ENCODE measurements at regions not wholly inside any gene's neighbourhood (a gene's known extent, or its start where the extent isn't known, plus 50 kb on each side); places are given as distances from the start of the nearest gene placed in this dataset.

- Histone ChIP-seq H3K4me3 (replicated peaks; ENCODE audit: insufficient read depth, low read length) (no peak overlapping the region), H3K27ac (replicated peaks) (no peak overlapping the region), H3K27me3 (ENCODE audit: insufficient read depth, poor library complexity, severe bottlenecking) (no peaks in the 10 kb centered on the region)
- no peak for TF ChIP-seq REST (IDR thresholded peaks at IDR 0.05; ENCODE audit: insufficient replicate concordance, low read depth)
- TF ChIP-seq SPI1 (IDR thresholded peaks at IDR 0.05; ENCODE audit: borderline replicate concordance, low read depth): no peak
- TF ChIP-seq CTCF (IDR thresholded peaks at IDR 0.05; ENCODE audit: insufficient read depth, low read length): no peak
- DNase-seq (ENCODE audit: low read depth in 1 of 2, low spot score in 1 of 2): no peak
Observed at GRCh38 chr6:132929141-132929540, 114.8 kb downstream of the RPS12 start.

- no peak for DNase-seq (ENCODE audit: low read depth in 1 of 2, low spot score in 1 of 2)
- no peak overlapping the region for H3K4me3 ChIP-seq (replicated peaks; ENCODE audit: insufficient read depth, low read length)
- H3K27ac ChIP-seq (replicated peaks): no peak overlapping the region
- TF ChIP-seq GABPA (IDR thresholded peaks at IDR 0.05; ENCODE audit: low read depth): no peak
- TF ChIP-seq CTCF (IDR thresholded peaks at IDR 0.05; ENCODE audit: insufficient read depth, low read length): no peak
- no peak for TF ChIP-seq REST (IDR thresholded peaks at IDR 0.05; ENCODE audit: insufficient replicate concordance, low read depth)
- TF ChIP-seq SPI1 (IDR thresholded peaks at IDR 0.05; ENCODE audit: borderline replicate concordance, low read depth): no peak
- no peak for TF ChIP-seq POLR2AphosphoS5 (IDR thresholded peaks at IDR 0.05; ENCODE audit: low read depth)
- no peaks in the 10 kb centered on the region for H3K27me3 ChIP-seq (ENCODE audit: insufficient read depth, poor library complexity, severe bottlenecking)
Observed at GRCh38 chr6:132931313-132931712, 116.9 kb downstream of the RPS12 start.

DNA sequence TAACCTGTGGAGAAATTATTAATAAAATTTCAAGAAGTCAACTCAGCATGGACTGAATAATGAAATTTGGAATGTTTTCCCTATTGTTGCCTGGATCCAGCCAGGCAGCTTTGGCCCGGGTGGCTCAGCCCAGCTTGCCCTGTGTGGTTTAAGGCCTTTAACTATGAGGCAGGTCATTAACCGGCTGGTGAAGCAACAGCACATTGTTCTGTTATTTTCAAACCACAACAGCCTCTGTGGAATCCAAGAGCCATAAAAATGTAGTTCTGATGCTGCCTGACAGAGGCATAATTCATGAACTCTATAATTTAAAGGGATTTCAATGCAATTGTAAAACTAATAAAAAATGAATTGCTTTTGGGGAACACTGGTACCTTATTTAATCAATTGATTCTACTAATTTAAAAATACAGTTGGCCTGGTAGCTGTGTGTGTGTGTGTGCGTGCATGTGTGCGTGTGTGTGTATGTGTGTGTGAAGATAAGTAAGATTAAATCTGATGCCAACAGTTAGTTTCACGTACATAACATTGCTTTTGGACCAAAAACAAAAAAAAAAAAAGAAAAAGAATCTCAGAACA lies 117.7 kb downstream of the RPS12 start:
- Histone ChIP-seq H3K27ac (replicated peaks) (no peak overlapping the region), H3K27me3 (ENCODE audit: insufficient read depth, poor library complexity, severe bottlenecking) (no peaks in the 10 kb centered on the region)
- no peak for TF ChIP-seq CTCF (IDR thresholded peaks at IDR 0.05; ENCODE audit: insufficient read depth, low read length)
- TF ChIP-seq POLR2AphosphoS5 (IDR thresholded peaks at IDR 0.05; ENCODE audit: low read depth): no peak
- no peak for TF ChIP-seq GABPA (IDR thresholded peaks at IDR 0.05; ENCODE audit: low read depth)
- no peak for TF ChIP-seq SPI1 (IDR thresholded peaks at IDR 0.05; ENCODE audit: borderline replicate concordance, low read depth)

GRCh38 chr6:132932588-132932987 lies 118.2 kb downstream of the RPS12 start:
- no peak for DNase-seq (ENCODE audit: low read depth in 1 of 2, low spot score in 1 of 2)
- H3K27ac ChIP-seq (replicated peaks): no peak overlapping the region
- H3K27me3 ChIP-seq (ENCODE audit: insufficient read depth, poor library complexity, severe bottlenecking): no peaks in the 10 kb centered on the region
- no peak for TF ChIP-seq GABPA (IDR thresholded peaks at IDR 0.05; ENCODE audit: low read depth)
- TF ChIP-seq POLR2AphosphoS5 (IDR thresholded peaks at IDR 0.05; ENCODE audit: low read depth): no peak
- TF ChIP-seq SPI1 (IDR thresholded peaks at IDR 0.05; ENCODE audit: borderline replicate concordance, low read depth): no peak
- TF ChIP-seq CTCF (IDR thresholded peaks at IDR 0.05; ENCODE audit: insufficient read depth, low read length): no peak
- no peak for TF ChIP-seq REST (IDR thresholded peaks at IDR 0.05; ENCODE audit: insufficient replicate concordance, low read depth)
- H3K4me3 ChIP-seq (replicated peaks; ENCODE audit: insufficient read depth, low read length): no peak overlapping the region

More for the DNA sequence above, 117.7 kb downstream of the RPS12 start:
- no peak for DNase-seq (ENCODE audit: low read depth in 1 of 2, low spot score in 1 of 2)
- no peak overlapping the region for H3K4me3 ChIP-seq (replicated peaks; ENCODE audit: insufficient read depth, low read length)

Data from HL-60 (cell line).